GM19438 (cell line): ENCODE measurements at regions not wholly inside any gene's neighbourhood (a gene's known extent, or its start where the extent isn't known, plus 50 kb on each side); places are given as distances from the start of the nearest gene placed in this dataset.
"Not testable (repeated sequence)": the region's sequence is repeated elsewhere in the genome, so short reads cannot be mapped to it uniquely, and the experiment has no call there.

Source experiments
- ATAC-seq: cut with Tn5 transposase; IDR thresholded peaks from one replicate; pipeline ENCODE4 v1.9.1; 2021; ENCODE audit warnings: low read depth; ENCODE audit not compliant: unreplicated experiment

- no peak for ATAC-seq
Observed at GRCh38 chr1:116850436-116850835, 59.3 kb upstream of the PTGFRN start.

GRCh38 chr1:116851189-116851588 is 58.5 kb upstream of the PTGFRN start:
- not testable (repeated sequence) for ATAC-seq

GRCh38 chr1:116851846-116852245 is 57.9 kb upstream of the PTGFRN start:
- no peak for ATAC-seq

GRCh38 chr1:116852367-116852766 is 57.3 kb upstream of the PTGFRN start:
- ATAC-seq = no peak

- ATAC-seq = no peak
Observed at GRCh38 chr1:116852910-116853309, 56.8 kb upstream of the PTGFRN start.

- no peak for ATAC-seq
Observed at GRCh38 chr1:116853680-116854402, 55.9 kb upstream of the PTGFRN start.

GRCh38 chr1:116854403-116854690 is 55.4 kb upstream of the PTGFRN start:
- no peak for ATAC-seq

GRCh38 chr1:116854716-116855115 is 55.0 kb upstream of the PTGFRN start:
- ATAC-seq = no peak

GRCh38 chr1:116855191-116855619 is 54.5 kb upstream of the PTGFRN start:
- no peak for ATAC-seq

GRCh38 chr1:116855773-116856201 is 53.9 kb upstream of the PTGFRN start:
- ATAC-seq = no peak

- ATAC-seq = no peak
Observed at GRCh38 chr1:116856312-116856711, 53.4 kb upstream of the PTGFRN start.

GRCh38 chr1:116857092-116857491 is 52.6 kb upstream of the PTGFRN start:
- no peak for ATAC-seq
